Esophagus muscularis mucosa (tissue), 4 donors: ENCODE measurements at regions not wholly inside any gene's neighbourhood (a gene's known extent, or its start where the extent isn't known, plus 50 kb on each side); places are given as distances from the start of the nearest gene placed in this dataset.

Experiments used
- DNase-seq: peaks from one replicate; pipeline ENCODE4 v3.0.0-alpha.2; 2017; ENCODE audit errors: extremely low spot score
- H3K27ac ChIP-seq, 4 donors: fragments of 200-600 bp; sonication (generic); replicated peaks in 1 of 4; 1 replicate in 3 of 4; 2 replicates in 1 of 4; pipeline ENCODE4 v1.5.1; 2016 to 2019; ENCODE audit warnings: mild to moderate bottlenecking in 1 of 4
- H3K27me3 ChIP-seq, 4 donors: fragments of 200-600 bp; sonication (generic); one replicate each; pipeline versions ENCODE4 v1.5.1 to v1.6.0; 2016 to 2019
- H3K36me3 ChIP-seq, 4 donors: fragments of 200-600 bp; sonication (generic); one replicate each; pipeline ENCODE4 v1.5.1; 2016 to 2019
- H3K4me1 ChIP-seq, 4 donors: fragments of 200-600 bp; sonication (generic); one replicate each; pipeline ENCODE4 v1.5.1; 2016 to 2019
- H3K4me3 ChIP-seq, 4 donors: fragments of 200-600 bp; sonication (generic); 1 replicate in 2 of 4; 2 replicates in 2 of 4; pipeline ENCODE4 v1.5.1; 2016 to 2019; ENCODE audit warnings: mild to moderate bottlenecking in 4 of 4, moderate library complexity in 1 of 4
- H3K9me3 ChIP-seq, 4 donors: fragments of 200-600 bp; sonication (generic); 1 replicate in 3 of 4; 2 replicates in 1 of 4; pipeline ENCODE4 v1.5.1; 2016 to 2019
- EP300 ChIP-seq: sonication (generic); formaldehyde crosslinking; IDR thresholded peaks from one replicate; pipeline ENCODE4 v1.6.1; 2017; ENCODE audit warnings: antibody characterized with exemption
- POLR2A ChIP-seq: fragments of 450-650 bp; IDR thresholded peaks from one replicate; pipeline ENCODE4 v1.6.1; 2017; ENCODE audit warnings: antibody characterized with exemption, moderate library complexity, mild to moderate bottlenecking, low read depth
- POLR2AphosphoS5 ChIP-seq, 2 donors: sonication (generic); formaldehyde crosslinking; IDR thresholded peaks; one replicate each; pipeline ENCODE4 v1.6.1; 2017; ENCODE audit warnings: antibody characterized with exemption in 2 of 2
- WGBS: methylation state at CpG from one replicate; pipeline ENCODE4 v1.1.5; 2018; 5-methylcytosine and 5-hydroxymethylcytosine counted together
- intact Hi-C: fragments of 100-400 bp; cut with DNase I; formaldehyde crosslinking; loops from one replicate; pipeline ENCODE4 v1.15.1; 2023
- TF ChIP-seq, protein P1 (sequence below), 3 experiments: fragments of 200-600 bp in 2 of 3; fragments of 450-650 bp in 1 of 3; sonication (generic) in 2 of 3; IDR thresholded peaks; one replicate each; pipeline ENCODE4 v1.5.1; 2017 to 2019; ENCODE audit warnings: antibody characterized with exemption in 3 of 3, mild to moderate bottlenecking in 2 of 3, moderate library complexity in 1 of 3

DNA sequence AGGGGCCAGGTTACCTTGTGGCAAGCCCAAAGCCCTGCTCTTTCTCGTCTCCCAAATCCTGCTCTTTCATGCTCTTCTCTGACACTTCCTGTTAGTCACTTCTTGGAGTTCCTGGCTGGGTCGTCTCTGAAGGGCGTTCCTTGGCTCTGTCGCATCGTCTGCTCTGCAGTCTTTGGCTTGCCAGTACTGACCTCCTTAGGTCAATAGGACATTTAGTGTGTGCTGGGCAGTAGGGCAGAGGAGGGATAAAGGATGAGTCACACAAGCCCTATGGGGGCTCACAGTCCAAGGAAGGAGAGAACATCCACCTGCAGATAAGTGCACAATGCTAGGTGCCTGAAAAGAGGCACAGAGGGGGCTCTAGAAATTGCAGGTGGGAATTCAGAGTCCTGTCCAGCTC is 87.5 kb downstream of the FAM43A start:
- peaks cover 25 to 44% (median 39%) of the 10 kb centered on the region in 4 donors for H3K4me1 ChIP-seq
- H3K9me3 ChIP-seq, result no peaks in the 10 kb centered on the region
- DNase-seq, result no peak
- no peak overlapping the region for H3K4me3 ChIP-seq
- TF ChIP-seq EP300, result no peak
- peak; percentile 27 to 29 for TF ChIP-seq POLR2AphosphoS5 (IDR thresholded peaks at IDR 0.05)
- TF ChIP-seq POLR2A, result no peak
- TF ChIP-seq, protein P1, sequence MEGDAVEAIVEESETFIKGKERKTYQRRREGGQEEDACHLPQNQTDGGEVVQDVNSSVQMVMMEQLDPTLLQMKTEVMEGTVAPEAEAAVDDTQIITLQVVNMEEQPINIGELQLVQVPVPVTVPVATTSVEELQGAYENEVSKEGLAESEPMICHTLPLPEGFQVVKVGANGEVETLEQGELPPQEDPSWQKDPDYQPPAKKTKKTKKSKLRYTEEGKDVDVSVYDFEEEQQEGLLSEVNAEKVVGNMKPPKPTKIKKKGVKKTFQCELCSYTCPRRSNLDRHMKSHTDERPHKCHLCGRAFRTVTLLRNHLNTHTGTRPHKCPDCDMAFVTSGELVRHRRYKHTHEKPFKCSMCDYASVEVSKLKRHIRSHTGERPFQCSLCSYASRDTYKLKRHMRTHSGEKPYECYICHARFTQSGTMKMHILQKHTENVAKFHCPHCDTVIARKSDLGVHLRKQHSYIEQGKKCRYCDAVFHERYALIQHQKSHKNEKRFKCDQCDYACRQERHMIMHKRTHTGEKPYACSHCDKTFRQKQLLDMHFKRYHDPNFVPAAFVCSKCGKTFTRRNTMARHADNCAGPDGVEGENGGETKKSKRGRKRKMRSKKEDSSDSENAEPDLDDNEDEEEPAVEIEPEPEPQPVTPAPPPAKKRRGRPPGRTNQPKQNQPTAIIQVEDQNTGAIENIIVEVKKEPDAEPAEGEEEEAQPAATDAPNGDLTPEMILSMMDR (IDR thresholded peaks at IDR 0.05), result no peak
- intact Hi-C loops, result loop anchor here (5.0 to 10.0 kb wide), 2 partner anchors 86 to 482 kb away; partner anchors contain the start of gene FAM43A
- H3K27me3 ChIP-seq, result no peaks in the 10 kb centered on the region
- no peaks in the 10 kb centered on the region for H3K36me3 ChIP-seq
- WGBS, result 25% methylated on average over 5 of the region's 5 CpGs
- peak overlapping the region; percentile 38 to 71 (median 50) for H3K27ac ChIP-seq

- Histone ChIP-seq H3K36me3 (no peaks in the 10 kb centered on the region), H3K4me1 (peaks cover 20 to 37% (median 32%) of the 10 kb centered on the region in 4 donors), H3K9me3 (no peaks in the 10 kb centered on the region), H3K27ac (peak overlapping the region; percentile 36 to 71 (median 46)), H3K4me3 (no peak overlapping the region), H3K27me3 (no peaks in the 10 kb centered on the region)
- intact Hi-C loops, result loop anchor here (5.0 to 10.0 kb wide), 2 partner anchors 87 to 481 kb away; partner anchors contain the start of gene FAM43A
- 81% methylated on average over 5 of the region's 5 CpGs for WGBS
- DNase-seq, result no peak
- no peak for TF ChIP-seq EP300
- TF ChIP-seq POLR2AphosphoS5 (IDR thresholded peaks at IDR 0.05), result peak in 1 of 2 donors; percentile 26
Measured at GRCh38 chr3:194773771-194774455, 88.2 kb downstream of the FAM43A start.

GRCh38 chr3:194775266-194775665 is 89.6 kb downstream of the FAM43A start:
- Histone ChIP-seq H3K4me3 (no peak overlapping the region), H3K27me3 (no peaks in the 10 kb centered on the region), H3K27ac (no peak overlapping the region), H3K9me3 (no peaks in the 10 kb centered on the region), H3K36me3 (no peaks in the 10 kb centered on the region), H3K4me1 (peaks cover 20 to 25% (median 22%) of the 10 kb centered on the region in 4 donors)
- WGBS, result 57% methylated on average over 2 of the region's 3 CpGs
- no peak for DNase-seq
- TF ChIP-seq POLR2AphosphoS5 (IDR thresholded peaks at IDR 0.05) (no peak), EP300 (no peak), POLR2A (no peak)
- TF ChIP-seq, protein P1 (IDR thresholded peaks at IDR 0.05), result no peak
- intact Hi-C loops, result loop anchor here (10.0 kb wide), 1 partner anchor 480 kb away; no protein-coding TSS in a partner anchor

DNA sequence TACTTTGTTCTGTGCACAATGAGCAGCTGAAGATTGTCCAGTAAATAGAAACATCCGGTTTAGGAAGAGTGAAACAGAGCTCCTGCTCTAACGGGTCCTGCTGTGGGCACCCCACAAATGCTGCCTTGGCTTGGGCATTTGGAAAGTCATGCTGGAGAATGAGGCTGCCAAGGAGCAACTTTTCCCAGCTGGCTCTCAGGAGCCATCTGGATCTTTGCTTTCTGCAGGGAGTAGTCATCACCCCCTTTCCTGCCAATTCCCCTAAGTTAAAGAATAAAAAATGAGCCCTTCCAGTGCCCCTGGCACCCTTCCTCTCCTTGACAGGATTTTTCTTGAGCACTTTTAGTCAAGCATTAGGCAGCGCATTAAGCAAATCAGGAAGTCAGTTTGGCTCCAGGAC is 90.0 kb downstream of the FAM43A start:
- 77% methylated on average over 3 of the region's 3 CpGs for WGBS
- Histone ChIP-seq H3K27ac (no peak overlapping the region), H3K27me3 (no peaks in the 10 kb centered on the region), H3K4me1 (peaks cover 20 to 25% (median 22%) of the 10 kb centered on the region in 4 donors), H3K9me3 (no peaks in the 10 kb centered on the region), H3K36me3 (no peaks in the 10 kb centered on the region), H3K4me3 (no peak overlapping the region)
- no peak for DNase-seq
- intact Hi-C loops, result loop anchor here (10.0 kb wide), 1 partner anchor 479 kb away; no protein-coding TSS in a partner anchor
- TF ChIP-seq, protein P1 (IDR thresholded peaks at IDR 0.05), result no peak
- TF ChIP-seq POLR2A, result no peak
- no peak for TF ChIP-seq EP300
- TF ChIP-seq POLR2AphosphoS5 (IDR thresholded peaks at IDR 0.05), result no peak

DNA sequence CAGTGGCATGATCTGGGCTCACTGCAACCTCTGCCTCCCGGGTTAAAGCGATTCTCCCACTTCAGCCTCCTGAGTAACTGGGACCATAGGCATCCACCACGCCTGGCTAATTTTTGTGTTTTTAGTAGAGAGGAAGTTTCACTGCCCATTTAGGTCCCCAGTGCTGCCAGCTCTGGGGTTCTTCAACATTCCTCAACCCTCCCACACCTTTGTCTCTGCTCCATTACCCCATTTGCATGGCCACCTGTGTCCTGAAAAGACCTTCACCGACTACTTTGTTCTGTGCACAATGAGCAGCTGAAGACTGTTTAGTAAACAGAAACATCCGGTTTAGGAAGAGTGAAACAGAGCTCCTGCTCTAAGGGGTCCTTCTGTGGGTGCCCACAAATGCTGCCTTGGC is 92.0 kb downstream of the FAM43A start:
- Histone ChIP-seq H3K4me3 (no peak overlapping the region), H3K9me3 (no peaks in the 10 kb centered on the region), H3K36me3 (no peaks in the 10 kb centered on the region), H3K27me3 (no peaks in the 10 kb centered on the region), H3K27ac (no peak overlapping the region), H3K4me1 (peaks cover 14 to 18% (median 17%) of the 10 kb centered on the region in 4 donors)
- WGBS, result 77% methylated on average over 5 of the region's 5 CpGs
- DNase-seq, result no peak
- intact Hi-C loops, result loop anchor here (10.0 kb wide), 1 partner anchor 477 kb away; no protein-coding TSS in a partner anchor
- TF ChIP-seq POLR2AphosphoS5 (IDR thresholded peaks at IDR 0.05), result no peak
- TF ChIP-seq, protein P1 (IDR thresholded peaks at IDR 0.05), result no peak
- TF ChIP-seq POLR2A, result no peak
- TF ChIP-seq EP300, result no peak
